ENCODE measurements at regions not wholly inside any gene's neighbourhood (a gene's known extent, or its start where the extent isn't known, plus 50 kb on each side); places are given as distances from the start of the nearest gene placed in this dataset.
A peak's percentile ranks its signal among the peaks of the same experiment; 100 is the strongest.
"Not testable (repeated sequence)": the region's sequence is repeated elsewhere in the genome, so short reads cannot be mapped to it uniquely, and the experiment has no call there.

- DNase-seq (no peak), ATAC-seq (ENCODE audit: poor library complexity) (no peak)
- intact Hi-C loops (cut with DNase I) = no loop called here
These were observed 187.2 kb upstream of the HS6ST1 start for GRCh38 chr2:128505575-128506526.

GRCh38 chr2:128506534-128506933 is 187.9 kb upstream of the HS6ST1 start:
- intact Hi-C loops (cut with DNase I) = no loop called here
- DNase-seq (no peak), ATAC-seq (ENCODE audit: poor library complexity) (no peak)

GRCh38 chr2:128510701-128511397 is 192.2 kb upstream of the HS6ST1 start:
- no peak for ATAC-seq (ENCODE audit: poor library complexity)
- intact Hi-C loops (cut with DNase I) = no loop called here
- peak; percentile 16 for DNase-seq

- intact Hi-C loops (cut with DNase I) = no loop called here
- peak; percentile 12 for ATAC-seq (ENCODE audit: poor library complexity)
- peak; percentile 21 for DNase-seq
These were observed 193.2 kb upstream of the HS6ST1 start for GRCh38 chr2:128511731-128512378.

- intact Hi-C loops (cut with DNase I) = no loop called here
- ATAC-seq (ENCODE audit: poor library complexity) (peak; percentile 55), DNase-seq (peak; percentile 41)
These were observed 193.9 kb upstream of the HS6ST1 start for GRCh38 chr2:128512379-128513115.

- ATAC-seq (ENCODE audit: poor library complexity) = peak; percentile 38
- intact Hi-C loops (cut with DNase I) = no loop called here
- DNase-seq = peak; percentile 24
These were observed 194.7 kb upstream of the HS6ST1 start for GRCh38 chr2:128513116-128513960.

- intact Hi-C loops (cut with DNase I) = no loop called here
- ATAC-seq (ENCODE audit: poor library complexity) (peak; percentile 62), DNase-seq (peak; percentile 60)
These were observed 195.3 kb upstream of the HS6ST1 start for GRCh38 chr2:128513961-128514283.

- DNase-seq (peak; percentile 29), ATAC-seq (ENCODE audit: poor library complexity) (no peak)
- intact Hi-C loops (cut with DNase I) = no loop called here
These were observed 195.9 kb upstream of the HS6ST1 start for GRCh38 chr2:128514555-128514955.

- DNase-seq (no peak), ATAC-seq (ENCODE audit: poor library complexity) (no peak)
- intact Hi-C loops (cut with DNase I) = no loop called here
These were observed 198.3 kb upstream of the HS6ST1 start for GRCh38 chr2:128516938-128517337.

- DNase-seq = not testable (repeated sequence)
These were observed 200.4 kb upstream of the HS6ST1 start for GRCh38 chr2:128519028-128519427.

GRCh38 chr2:128519517-128520215 is 201.0 kb upstream of the HS6ST1 start:
- ATAC-seq (ENCODE audit: poor library complexity) (no peak), DNase-seq (no peak)
- intact Hi-C loops (cut with DNase I) = no loop called here

More at GRCh38 chr2:128519028-128519427, 200.4 kb upstream of the HS6ST1 start:
- ATAC-seq (ENCODE audit: poor library complexity); intact Hi-C loops (cut with DNase I): not testable (repeated sequence)

GRCh38 chr2:128520340-128520739 is 201.7 kb upstream of the HS6ST1 start:
- ATAC-seq (ENCODE audit: poor library complexity) = no peak
- intact Hi-C loops (cut with DNase I) = no loop called here
- no peak for DNase-seq

- no peak for DNase-seq
- no peak for ATAC-seq (ENCODE audit: poor library complexity)
- intact Hi-C loops (cut with DNase I) = no loop called here
These were observed 202.1 kb upstream of the HS6ST1 start for GRCh38 chr2:128520791-128521190.

GRCh38 chr2:128521482-128521881 is 202.8 kb upstream of the HS6ST1 start:
- ATAC-seq (ENCODE audit: poor library complexity) (no peak), DNase-seq (no peak)
- intact Hi-C loops (cut with DNase I) = no loop called here

- no peak for DNase-seq
- no peak for ATAC-seq (ENCODE audit: poor library complexity)
- intact Hi-C loops (cut with DNase I) = no loop called here
These were observed 204.2 kb upstream of the HS6ST1 start for GRCh38 chr2:128522829-128523228.

GRCh38 chr2:128523457-128523856 is 204.8 kb upstream of the HS6ST1 start:
- ATAC-seq (ENCODE audit: poor library complexity) = no peak
- intact Hi-C loops (cut with DNase I) = no loop called here

GRCh38 chr2:128524183-128524582 is 205.5 kb upstream of the HS6ST1 start:
- no peak for DNase-seq
- ATAC-seq (ENCODE audit: poor library complexity) = no peak
- intact Hi-C loops (cut with DNase I) = no loop called here

More at GRCh38 chr2:128523457-128523856, 204.8 kb upstream of the HS6ST1 start:
- no peak for DNase-seq
